Activated T-cell treated with anti-CD3 and anti-CD28 coated beads, Interleukin-2, amount 50 U/mL, for 24 hours (primary cell): ENCODE measurements at regions not wholly inside any gene's neighbourhood (a gene's known extent, or its start where the extent isn't known, plus 50 kb on each side); places are given as distances from the start of the nearest gene placed in this dataset.
"Not testable (repeated sequence)": the region's sequence is repeated elsewhere in the genome, so short reads cannot be mapped to it uniquely, and the experiment has no call there.

Experiments
- DNase-seq: peaks from one replicate; pipeline ENCODE4 v3.0.0-alpha.2; 2020
- H3K27ac Mint-ChIP-seq: 2 replicates; pipeline ENCODE4 v1.8.0; 2020; ENCODE audit warnings: mild to moderate bottlenecking, mixed read lengths
- H3K27me3 Mint-ChIP-seq: 2 replicates; pipeline ENCODE4 v1.8.0; 2020; ENCODE audit warnings: mixed read lengths
- H3K36me3 Mint-ChIP-seq: 2 replicates; pipeline ENCODE4 v1.8.0; 2020; ENCODE audit warnings: low read depth, mixed read lengths
- H3K4me1 Mint-ChIP-seq: 2 replicates; pipeline ENCODE4 v1.8.0; 2020; ENCODE audit warnings: low read depth, mixed read lengths
- H3K4me3 Mint-ChIP-seq: 2 replicates; pipeline ENCODE4 v1.8.0; 2020; ENCODE audit warnings: mild to moderate bottlenecking, moderate library complexity, mixed read lengths
- H3K9me3 Mint-ChIP-seq: 2 replicates; pipeline ENCODE4 v1.8.0; 2020; ENCODE audit warnings: mixed read lengths

DNA sequence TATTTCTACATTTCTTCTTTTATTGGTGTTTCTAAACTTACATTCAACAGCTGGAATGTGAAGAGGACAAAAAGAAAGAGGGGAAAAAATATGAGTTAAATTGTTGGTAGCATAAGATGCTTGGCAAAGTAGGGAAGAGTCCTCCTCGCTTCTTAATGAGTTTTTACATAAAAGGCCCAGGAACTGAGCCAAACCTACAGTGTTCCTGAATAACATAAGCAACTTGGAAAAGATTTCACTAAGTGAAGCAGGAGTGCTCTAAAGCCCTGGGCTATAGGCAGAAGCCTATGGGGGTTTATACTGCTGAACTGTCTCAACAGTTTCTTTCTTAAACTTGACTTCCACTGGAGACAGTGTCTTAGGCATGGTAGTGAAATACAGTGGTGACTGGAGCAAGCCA is 115.0 kb upstream of the USP25 start:
- no peaks in the 10 kb centered on the region for H3K4me1 Mint-ChIP-seq
- no peaks in the 10 kb centered on the region for H3K36me3 Mint-ChIP-seq
- H3K4me3 Mint-ChIP-seq, result no peak overlapping the region
- H3K9me3 Mint-ChIP-seq, result no peaks in the 10 kb centered on the region
- no peak for DNase-seq
- H3K27me3 Mint-ChIP-seq, result no peaks in the 10 kb centered on the region
- H3K27ac Mint-ChIP-seq, result no peak overlapping the region

GRCh38 chr21:15616864-15617574 is 112.8 kb upstream of the USP25 start:
- H3K4me1 Mint-ChIP-seq, result no peaks in the 10 kb centered on the region
- no peak overlapping the region for H3K4me3 Mint-ChIP-seq
- H3K27ac Mint-ChIP-seq, result no peak overlapping the region
- H3K36me3 Mint-ChIP-seq, result no peaks in the 10 kb centered on the region
- H3K9me3 Mint-ChIP-seq, result no peaks in the 10 kb centered on the region
- DNase-seq, result no peak
- H3K27me3 Mint-ChIP-seq, result no peaks in the 10 kb centered on the region

- H3K4me1 Mint-ChIP-seq, result no peaks in the 10 kb centered on the region
- H3K36me3 Mint-ChIP-seq, result no peaks in the 10 kb centered on the region
- H3K9me3 Mint-ChIP-seq, result no peaks in the 10 kb centered on the region
- no peak for DNase-seq
- H3K4me3 Mint-ChIP-seq, result no peak overlapping the region
- H3K27me3 Mint-ChIP-seq, result no peaks in the 10 kb centered on the region
- no peak overlapping the region for H3K27ac Mint-ChIP-seq
Observed at GRCh38 chr21:15617964-15618363, 111.8 kb upstream of the USP25 start.

GRCh38 chr21:15620892-15621291 is 108.9 kb upstream of the USP25 start:
- H3K36me3 Mint-ChIP-seq, result no peaks in the 10 kb centered on the region
- H3K4me3 Mint-ChIP-seq, result no peak overlapping the region
- no peaks in the 10 kb centered on the region for H3K9me3 Mint-ChIP-seq
- H3K4me1 Mint-ChIP-seq, result no peaks in the 10 kb centered on the region
- no peak overlapping the region for H3K27ac Mint-ChIP-seq
- no peak for DNase-seq
- no peaks in the 10 kb centered on the region for H3K27me3 Mint-ChIP-seq

DNA sequence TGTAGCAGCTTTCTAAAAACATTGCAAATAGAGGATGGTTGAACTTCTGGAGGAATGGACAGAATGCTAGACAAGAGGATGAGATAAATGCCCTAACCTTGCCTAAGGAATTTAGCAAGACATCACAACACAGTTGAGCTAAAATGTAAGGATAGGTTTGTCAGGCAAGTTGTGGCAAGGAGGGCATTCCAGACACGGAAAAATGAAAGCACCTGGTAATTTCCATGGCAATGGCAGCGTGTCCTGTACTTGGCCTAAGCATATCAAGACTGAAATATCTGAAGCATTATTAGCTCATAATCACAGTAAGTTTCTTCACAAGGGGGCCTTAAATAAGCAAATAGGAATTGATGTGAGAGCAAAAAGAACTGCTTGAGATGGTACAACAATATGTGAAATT is 105.1 kb upstream of the USP25 start:
- Mint-ChIP-seq H3K9me3 (no peaks in the 10 kb centered on the region), H3K4me1 (no peaks in the 10 kb centered on the region), H3K4me3 (no peak overlapping the region), H3K27ac (no peak overlapping the region), H3K27me3 (no peaks in the 10 kb centered on the region), H3K36me3 (no peaks in the 10 kb centered on the region)
- DNase-seq, result no peak

DNA sequence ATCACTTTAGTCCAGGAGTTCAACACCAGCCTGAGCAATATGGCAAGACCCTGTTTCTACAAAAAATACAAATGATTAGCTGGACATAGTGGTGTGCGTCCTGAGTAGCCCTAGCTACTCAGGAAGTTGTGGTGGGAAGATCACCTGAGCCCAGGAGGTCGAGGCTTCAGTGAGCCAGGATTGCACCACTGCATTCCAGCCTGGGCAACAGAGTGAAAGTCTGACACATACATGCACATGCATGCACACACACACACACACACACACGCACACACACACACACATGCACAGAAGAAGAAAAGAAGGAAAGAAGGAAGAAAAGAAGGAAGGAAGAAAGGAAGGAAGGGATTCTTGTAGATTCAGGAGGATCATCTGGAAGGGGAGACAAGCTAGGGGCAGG is 104.4 kb upstream of the USP25 start:
- Mint-ChIP-seq H3K36me3 (no peaks in the 10 kb centered on the region), H3K4me3 (no peak overlapping the region), H3K27me3 (no peaks in the 10 kb centered on the region), H3K4me1 (no peaks in the 10 kb centered on the region), H3K9me3 (no peaks in the 10 kb centered on the region), H3K27ac (no peak overlapping the region)
- DNase-seq, result no peak

DNA sequence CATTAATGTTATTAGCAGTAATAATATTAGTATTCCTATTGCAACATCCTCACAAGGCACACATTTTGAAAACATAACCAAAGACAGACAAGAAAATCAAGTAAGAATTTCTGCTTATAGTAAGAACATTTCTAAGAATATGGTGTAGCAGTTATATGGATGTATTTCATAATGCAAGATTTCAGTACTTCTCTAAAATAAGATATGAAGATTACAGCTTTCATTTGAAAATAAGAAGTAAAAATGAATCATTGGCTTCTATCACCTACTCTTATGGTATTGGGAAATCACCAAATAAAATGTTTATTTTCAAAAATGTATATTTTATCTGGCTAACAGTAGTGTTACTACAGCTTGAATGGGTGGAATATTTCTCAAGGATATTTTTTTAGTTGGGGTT is 103.8 kb upstream of the USP25 start:
- no peak overlapping the region for H3K4me3 Mint-ChIP-seq
- no peaks in the 10 kb centered on the region for H3K27me3 Mint-ChIP-seq
- no peak overlapping the region for H3K27ac Mint-ChIP-seq
- H3K4me1 Mint-ChIP-seq, result no peaks in the 10 kb centered on the region
- no peaks in the 10 kb centered on the region for H3K36me3 Mint-ChIP-seq
- DNase-seq, result no peak
- no peaks in the 10 kb centered on the region for H3K9me3 Mint-ChIP-seq

- H3K27ac Mint-ChIP-seq, result no peak overlapping the region
- H3K4me3 Mint-ChIP-seq, result no peak overlapping the region
- H3K4me1 Mint-ChIP-seq, result no peaks in the 10 kb centered on the region
- DNase-seq, result no peak
- H3K9me3 Mint-ChIP-seq, result no peaks in the 10 kb centered on the region
- H3K36me3 Mint-ChIP-seq, result no peaks in the 10 kb centered on the region
- no peaks in the 10 kb centered on the region for H3K27me3 Mint-ChIP-seq
Observed at GRCh38 chr21:15627011-15627410, 102.8 kb upstream of the USP25 start.

GRCh38 chr21:15627823-15628222 is 102.0 kb upstream of the USP25 start:
- no peaks in the 10 kb centered on the region for H3K36me3 Mint-ChIP-seq
- DNase-seq, result no peak
- no peak overlapping the region for H3K27ac Mint-ChIP-seq
- H3K27me3 Mint-ChIP-seq, result no peaks in the 10 kb centered on the region
- H3K4me3 Mint-ChIP-seq, result no peak overlapping the region
- H3K9me3 Mint-ChIP-seq, result no peaks in the 10 kb centered on the region
- H3K4me1 Mint-ChIP-seq, result no peaks in the 10 kb centered on the region

DNA sequence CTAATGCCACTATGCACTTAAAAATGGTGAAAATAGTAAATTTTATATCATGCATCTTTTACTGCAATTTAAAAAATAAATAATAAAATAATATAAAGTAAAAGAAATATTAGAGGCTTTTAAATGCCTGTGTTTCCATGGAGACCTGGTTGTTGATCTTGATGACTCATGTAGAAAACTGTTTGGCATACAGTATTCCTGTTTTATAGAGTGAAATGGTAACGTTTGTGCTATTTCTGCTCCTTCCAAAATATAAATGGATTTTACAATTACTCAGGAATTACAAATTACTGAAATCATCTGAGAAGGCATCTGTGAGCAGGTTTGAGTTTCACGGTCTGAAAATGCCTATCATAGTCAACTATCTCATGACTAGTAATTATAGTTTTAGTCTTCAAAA is 98.4 kb upstream of the USP25 start:
- no peaks in the 10 kb centered on the region for H3K36me3 Mint-ChIP-seq
- no peaks in the 10 kb centered on the region for H3K4me1 Mint-ChIP-seq
- no peak overlapping the region for H3K4me3 Mint-ChIP-seq
- H3K9me3 Mint-ChIP-seq, result no peaks in the 10 kb centered on the region
- no peaks in the 10 kb centered on the region for H3K27me3 Mint-ChIP-seq
- no peak overlapping the region for H3K27ac Mint-ChIP-seq
- no peak for DNase-seq

DNA sequence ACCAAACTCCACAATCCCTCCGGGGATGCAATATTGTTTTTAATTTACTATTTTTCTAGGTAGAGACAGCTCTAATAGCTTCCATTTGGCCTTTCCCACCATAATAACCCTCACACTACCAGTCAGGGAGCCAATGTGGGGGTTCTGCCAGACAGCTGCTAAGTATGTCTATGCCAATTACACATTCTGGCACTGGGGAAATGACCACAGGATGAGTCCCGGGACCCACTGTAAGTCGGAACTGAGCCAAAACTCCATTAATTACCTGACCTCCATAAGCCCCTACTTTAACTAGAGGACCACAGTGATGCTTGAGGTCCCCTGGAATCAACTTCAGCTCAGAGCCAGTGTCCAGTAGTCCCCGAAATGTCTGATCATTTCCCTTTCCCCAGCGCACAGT is 95.2 kb upstream of the USP25 start:
- not testable (repeated sequence) for H3K27ac Mint-ChIP-seq, H3K9me3 Mint-ChIP-seq, DNase-seq, H3K27me3 Mint-ChIP-seq, H3K4me3 Mint-ChIP-seq, H3K4me1 Mint-ChIP-seq, H3K36me3 Mint-ChIP-seq

DNA sequence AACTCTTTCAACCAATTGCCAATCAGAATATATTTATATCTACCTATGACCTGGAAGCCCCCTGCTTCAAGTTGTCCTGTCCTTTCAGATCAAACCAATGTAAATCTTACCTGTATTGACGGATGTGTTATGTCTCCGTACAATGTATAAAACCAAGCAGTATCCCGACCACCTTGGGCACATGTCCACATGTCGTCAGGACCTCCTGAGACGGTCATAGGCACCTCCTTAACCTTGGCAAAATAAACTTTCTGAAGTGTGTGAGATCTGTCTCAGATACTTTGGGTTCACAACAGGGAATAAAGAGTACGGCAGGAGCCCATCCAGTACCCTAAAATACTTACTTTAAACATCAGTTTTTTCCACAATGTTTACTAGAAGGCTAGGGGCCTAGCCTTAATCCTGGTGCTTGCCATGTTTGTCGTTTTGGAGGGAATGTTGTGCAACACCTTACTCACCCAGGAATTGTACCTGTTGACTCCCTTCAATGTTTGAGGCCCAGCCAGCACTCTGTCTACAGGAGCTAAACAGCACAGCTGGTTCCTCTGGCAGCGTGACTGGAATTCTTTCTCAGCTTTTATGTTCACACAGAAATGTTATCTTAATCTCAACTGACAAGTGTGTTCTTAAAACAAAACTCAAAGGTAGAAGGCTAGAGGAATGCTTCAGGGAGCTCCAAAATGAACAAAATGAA is 90.8 kb upstream of the USP25 start:
- no peak for DNase-seq
- Mint-ChIP-seq H3K4me3 (no peak overlapping the region), H3K27ac (no peak overlapping the region)

DNA sequence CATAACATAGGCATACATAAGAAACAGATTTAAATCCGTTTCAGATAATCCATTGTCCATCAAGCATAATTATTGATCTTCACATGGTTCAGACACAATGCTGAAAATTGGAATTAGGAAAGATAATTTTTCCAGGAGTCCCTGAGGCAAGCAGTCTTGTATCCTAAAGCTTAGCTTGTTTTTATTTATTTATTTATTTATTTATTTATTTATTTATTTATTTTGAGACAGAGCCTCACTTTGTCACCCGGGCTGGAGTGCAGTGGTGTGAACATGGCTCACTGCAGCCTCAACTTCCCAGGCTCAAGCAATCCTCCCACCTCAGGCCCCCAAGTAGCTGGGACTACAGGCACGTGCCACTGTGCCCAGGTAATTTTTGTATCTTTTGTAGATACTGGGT is 89.7 kb upstream of the USP25 start:
- H3K36me3 Mint-ChIP-seq, H3K9me3 Mint-ChIP-seq, H3K27me3 Mint-ChIP-seq, H3K27ac Mint-ChIP-seq, DNase-seq, H3K4me3 Mint-ChIP-seq, H3K4me1 Mint-ChIP-seq: not testable (repeated sequence)

More for the DNA sequence above, 90.8 kb upstream of the USP25 start:
- no peaks in the 10 kb centered on the region for H3K9me3 Mint-ChIP-seq
- H3K4me1 Mint-ChIP-seq, result peaks cover 2% of the 10 kb centered on the region
- no peaks in the 10 kb centered on the region for H3K27me3 Mint-ChIP-seq
- H3K36me3 Mint-ChIP-seq, result no peaks in the 10 kb centered on the region

GRCh38 chr21:15644489-15644888 is 85.3 kb upstream of the USP25 start:
- H3K4me1 Mint-ChIP-seq, result no peaks in the 10 kb centered on the region
- no peaks in the 10 kb centered on the region for H3K36me3 Mint-ChIP-seq
- DNase-seq, result no peak

DNA sequence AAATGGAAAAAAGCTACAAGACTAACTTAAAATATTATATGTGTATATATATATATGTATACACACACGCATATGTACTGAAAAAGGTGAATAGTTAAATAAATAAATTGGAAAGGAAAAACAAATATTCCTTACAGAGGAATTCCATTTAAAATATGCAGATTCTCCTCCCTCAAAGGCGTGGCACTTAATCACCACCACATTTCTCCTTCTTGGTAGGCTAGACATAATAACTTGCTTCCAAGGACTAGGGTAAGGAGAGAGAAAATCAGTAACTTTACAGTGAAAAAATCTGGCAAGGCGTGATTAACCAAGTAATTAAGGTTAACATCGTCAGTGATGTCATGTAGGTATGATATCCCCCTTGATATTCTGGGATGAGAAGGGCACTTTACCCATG is 84.0 kb upstream of the USP25 start:
- Mint-ChIP-seq H3K4me3 (no peak overlapping the region), H3K9me3 (no peaks in the 10 kb centered on the region), H3K27me3 (no peaks in the 10 kb centered on the region), H3K4me1 (no peaks in the 10 kb centered on the region), H3K36me3 (no peaks in the 10 kb centered on the region), H3K27ac (no peak overlapping the region)
- no peak for DNase-seq

More at GRCh38 chr21:15644489-15644888, 85.3 kb upstream of the USP25 start:
- Mint-ChIP-seq H3K27ac (no peak overlapping the region), H3K27me3 (no peaks in the 10 kb centered on the region), H3K9me3 (no peaks in the 10 kb centered on the region), H3K4me3 (no peak overlapping the region)
